Hematopoietic multipotent progenitor cell treated with erythropoietin and hydrocortisone succinate and interleukin-3 and kit ligand, for 17 days (in vitro differentiated cells): ENCODE measurements at regions not wholly inside any gene's neighbourhood (a gene's known extent, or its start where the extent isn't known, plus 50 kb on each side); places are given as distances from the start of the nearest gene placed in this dataset.

Source experiments
- DNase-seq: peaks from one replicate; pipeline ENCODE4 v3.0.0-alpha.2; 2015; ENCODE audit warnings: low spot score

DNA sequence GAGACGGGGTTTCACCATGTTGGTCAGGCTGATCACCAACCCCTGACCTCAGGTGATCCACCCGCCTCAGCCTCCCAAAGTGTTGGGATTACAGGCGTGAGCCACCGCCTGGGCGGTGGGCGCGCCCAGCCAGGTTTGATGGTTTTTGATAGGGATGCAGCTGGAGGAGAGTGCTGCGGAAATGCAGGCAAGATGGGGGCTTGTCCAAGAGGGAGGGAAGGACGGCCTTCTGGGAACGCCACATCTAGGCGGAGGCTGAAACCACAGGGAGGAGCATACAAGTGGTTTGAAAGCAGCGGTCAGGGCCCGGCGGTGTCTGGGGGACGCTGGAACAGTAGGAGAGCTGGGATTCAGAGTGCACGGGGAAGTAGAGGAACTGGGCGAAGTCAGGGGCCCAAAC, 134.6 kb downstream of the VRK1 start:
- DNase-seq: no peak

DNA sequence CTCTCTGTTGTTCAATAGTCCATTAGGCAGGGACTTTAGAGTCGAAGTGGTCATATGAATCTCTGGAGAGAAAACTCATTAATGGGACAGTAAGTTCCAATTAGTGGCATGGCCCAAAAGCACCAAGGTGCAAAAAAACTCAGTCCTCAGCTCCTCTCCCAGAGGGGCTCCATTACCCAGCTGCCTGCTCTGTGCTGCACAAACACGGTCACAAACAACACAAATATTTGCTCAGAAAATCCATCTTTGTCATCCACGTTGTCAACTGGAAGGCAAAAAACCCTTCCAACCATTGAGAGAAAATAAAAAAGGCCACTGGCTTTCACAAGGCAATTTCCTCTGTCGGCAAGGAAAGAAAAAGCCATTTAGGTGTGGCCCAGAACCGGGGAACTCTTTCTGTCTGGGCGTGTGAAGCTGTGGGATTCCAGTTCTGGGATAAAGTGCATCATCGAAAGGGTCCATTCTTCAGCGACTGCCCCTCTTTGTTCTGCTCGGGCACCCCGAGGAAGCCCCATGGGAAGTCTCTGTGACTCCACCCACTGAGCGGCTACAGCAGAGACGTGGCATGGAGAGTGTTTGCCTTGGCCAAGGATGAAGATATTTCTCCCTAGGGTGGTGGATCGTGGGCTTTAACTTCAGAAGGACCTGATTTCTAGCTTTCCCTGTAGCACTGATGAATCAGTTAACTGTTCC, 137.6 kb downstream of the VRK1 start:
- no peak for DNase-seq

DNA sequence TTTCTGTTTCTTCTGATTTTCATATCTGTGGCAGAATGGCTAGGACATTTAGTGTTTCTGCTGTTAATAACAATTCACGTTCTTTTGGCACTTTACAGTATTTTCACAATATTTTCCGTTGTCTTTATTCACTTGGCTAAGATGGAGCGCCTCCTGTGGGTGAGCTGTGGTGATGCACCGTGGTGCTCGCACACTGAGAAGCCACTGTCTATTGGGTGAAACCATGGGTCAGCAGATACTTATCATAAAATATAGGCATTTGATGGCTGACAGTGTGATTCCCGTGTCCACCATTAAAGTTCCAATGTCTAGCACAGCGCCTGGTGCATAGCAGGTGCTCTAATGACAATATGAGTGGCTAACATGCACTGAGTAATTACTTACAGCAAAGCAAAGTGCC, 141.8 kb downstream of the VRK1 start:
- DNase-seq: peak; percentile 4

DNA sequence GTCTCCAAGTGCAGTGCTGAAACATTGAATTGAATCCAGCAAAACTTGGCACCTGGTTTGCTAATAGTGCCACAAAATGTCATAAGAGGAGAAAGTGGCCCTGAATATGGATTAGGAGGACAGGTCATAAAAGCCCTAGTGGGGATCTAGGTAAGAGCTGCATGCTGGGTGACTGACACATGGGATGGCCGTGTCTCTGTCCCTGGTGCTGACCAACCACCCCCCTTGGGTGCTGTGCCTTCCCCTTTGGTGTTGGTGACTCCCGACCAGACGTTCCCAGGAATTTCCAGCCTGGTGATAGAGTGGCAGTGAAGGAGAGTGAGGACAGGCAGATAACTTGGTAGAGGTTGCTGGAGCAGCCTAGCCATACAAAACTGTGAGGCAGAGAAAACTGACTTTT, 142.8 kb downstream of the VRK1 start:
- DNase-seq: no peak

DNA sequence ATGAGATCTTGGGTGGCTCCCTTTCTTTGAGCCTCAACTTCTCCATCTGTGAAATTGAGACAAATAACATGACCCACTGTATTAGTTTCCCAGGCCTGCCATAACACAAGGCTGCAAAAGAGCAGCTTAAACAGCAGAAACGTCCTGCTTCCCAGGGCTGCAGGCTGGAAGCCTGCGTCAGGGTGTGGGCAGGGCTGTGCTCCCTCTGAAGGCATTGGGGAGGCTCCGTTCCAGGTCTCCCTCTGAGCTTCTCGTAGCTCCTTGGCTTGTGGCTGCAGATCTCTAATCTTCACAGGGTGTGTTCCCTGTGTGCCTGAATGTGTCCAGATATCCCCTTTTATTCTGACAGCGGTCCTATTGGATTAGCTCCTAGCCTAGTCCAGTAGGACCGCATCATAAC, 147.1 kb downstream of the VRK1 start:
- DNase-seq: no peak

DNA sequence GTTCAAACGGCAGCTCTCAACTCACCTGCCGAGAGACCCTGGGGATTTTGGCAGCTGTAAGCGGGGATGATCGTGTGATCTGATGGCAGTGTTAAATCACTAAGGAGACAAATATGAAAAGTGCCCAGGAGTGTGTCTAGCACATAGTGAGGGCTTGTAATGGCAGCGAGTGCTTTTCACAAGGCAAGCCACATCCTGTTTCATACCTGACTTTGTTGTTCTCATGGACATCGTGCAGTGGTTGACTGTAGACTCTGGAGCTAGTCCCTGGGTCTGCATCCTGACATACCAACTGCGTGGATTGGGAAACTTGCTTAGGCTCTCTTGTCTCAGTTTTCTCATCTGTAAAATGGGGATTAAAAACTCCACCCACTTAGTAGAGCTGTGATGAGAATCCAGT, 148.5 kb downstream of the VRK1 start:
- no peak for DNase-seq

DNA sequence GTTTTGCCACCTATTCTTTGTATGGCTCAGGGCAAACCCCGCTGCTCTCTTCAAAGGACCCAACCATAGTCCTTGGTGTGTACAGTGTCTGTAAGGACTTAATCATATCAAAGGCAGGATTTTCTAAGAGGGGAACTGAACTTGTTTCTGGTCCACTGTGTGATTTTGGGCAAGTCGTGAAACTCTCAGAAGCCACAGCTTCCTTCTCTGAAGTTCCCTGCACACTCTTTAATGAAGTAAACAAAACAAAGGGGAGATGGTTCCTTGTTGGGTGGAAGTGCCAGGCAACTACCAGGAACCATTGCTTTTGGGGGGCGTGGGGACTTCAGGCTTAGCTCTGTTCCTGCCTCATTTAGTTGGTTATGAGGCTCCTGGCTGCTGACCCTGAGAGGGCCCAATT, 152.4 kb downstream of the VRK1 start:
- no peak for DNase-seq

DNA sequence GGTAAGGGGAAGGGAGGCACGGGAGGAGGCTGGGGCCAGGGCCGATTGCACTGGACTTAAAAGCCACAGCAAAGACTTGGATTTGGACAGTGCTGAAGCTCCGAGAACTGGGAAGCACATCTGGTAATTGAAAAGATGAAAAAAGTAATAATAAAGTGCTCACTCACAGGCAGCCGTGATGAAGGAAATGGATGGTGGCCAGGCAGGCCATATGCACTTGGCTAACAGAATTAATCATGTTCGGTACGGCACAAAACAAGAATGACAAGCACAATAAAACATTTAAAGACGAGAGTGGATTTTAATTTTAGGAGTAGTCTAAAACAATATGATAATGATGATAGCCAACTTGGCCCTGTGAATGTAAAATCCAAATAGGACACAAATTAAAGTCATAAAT, 154.3 kb downstream of the VRK1 start:
- DNase-seq: no peak

DNA sequence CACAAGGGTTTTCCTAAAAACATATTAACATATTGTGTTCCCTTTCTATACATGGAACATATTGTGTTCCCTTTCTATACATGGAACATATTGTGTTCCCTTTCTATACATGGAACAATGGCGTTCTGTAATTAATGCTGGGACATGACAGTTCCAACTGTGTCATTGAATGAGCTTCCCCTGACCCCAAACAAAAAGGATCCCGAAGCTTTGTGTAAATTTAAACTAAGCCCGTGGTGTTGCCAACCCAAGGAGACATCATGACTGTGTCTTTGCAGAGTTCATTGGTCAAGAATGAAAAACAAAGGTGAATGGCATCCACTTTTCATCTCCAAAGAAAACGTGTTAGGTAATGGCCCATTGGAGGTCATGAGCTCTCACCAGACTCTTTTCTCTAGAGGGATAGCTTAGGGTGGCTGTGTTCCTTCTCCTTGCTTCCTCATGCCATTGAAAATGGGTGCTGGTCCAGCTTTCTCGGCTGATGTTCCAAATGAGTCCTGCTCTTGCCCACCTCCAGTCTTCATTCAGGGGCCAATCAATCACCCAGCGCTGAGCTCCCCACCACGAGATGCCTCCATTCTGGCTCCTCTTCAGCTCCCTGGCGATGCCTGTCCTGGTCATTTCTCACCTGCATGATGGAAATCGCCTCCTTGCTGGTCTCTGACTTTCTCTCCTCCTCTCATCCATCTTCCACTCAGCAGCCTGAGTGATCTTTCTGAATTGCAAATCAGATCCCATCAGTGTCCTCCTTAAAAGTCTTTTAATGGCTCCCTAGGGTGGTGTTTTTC, 156.1 kb downstream of the VRK1 start:
- DNase-seq: no peak

DNA sequence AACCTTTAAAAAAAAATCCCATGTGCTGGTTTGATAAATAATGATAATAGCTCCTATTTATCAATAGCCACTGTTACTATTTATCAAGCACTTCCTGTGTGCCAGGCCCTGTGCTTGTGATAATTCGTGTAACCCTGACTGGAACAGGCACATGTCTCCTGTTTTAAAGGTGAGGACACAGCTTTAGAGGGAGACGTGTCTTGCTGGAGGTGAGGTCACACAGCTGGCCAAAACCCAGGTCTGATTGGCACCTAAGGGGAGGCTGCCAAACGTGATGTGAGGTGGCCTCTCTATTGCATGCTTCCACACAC, 156.6 kb downstream of the VRK1 start:
- no peak for DNase-seq

DNA sequence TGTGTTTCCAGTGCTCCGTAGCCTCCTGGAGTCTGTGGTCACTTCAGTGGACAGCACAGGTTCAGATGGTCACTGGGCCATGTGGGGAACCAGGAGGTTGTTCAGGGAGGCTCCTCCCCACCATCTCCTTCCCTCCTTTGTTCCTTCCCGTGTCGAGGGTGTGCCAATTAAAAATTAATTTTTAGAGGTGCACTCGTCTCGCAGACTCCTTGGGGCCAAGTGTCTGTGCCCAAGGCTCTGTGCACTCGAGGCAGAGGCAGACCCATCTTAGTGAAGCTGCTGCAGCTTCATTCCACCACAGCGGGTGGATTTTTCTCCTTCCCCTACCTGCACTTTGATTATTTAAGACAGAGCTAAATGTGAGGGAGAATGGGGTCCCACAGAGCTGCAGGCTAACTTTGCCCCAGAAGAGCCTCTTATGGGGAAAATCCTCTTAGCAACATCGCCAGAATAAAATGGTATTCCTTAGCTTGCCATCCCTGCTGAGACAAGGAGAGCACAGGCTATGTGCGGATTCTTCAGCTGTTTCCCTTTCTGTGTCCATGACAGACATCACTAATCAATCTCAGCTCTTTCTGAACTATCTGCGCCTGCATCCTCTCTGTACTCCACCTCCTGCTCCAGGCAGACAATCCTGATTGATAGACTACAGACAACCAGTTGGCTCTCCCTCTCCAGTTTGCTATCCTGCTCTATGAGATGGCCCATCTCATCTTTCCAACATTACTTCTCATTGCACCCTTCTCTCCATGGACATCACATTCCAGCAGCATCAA, 159.5 kb downstream of the VRK1 start:
- no peak for DNase-seq

DNA sequence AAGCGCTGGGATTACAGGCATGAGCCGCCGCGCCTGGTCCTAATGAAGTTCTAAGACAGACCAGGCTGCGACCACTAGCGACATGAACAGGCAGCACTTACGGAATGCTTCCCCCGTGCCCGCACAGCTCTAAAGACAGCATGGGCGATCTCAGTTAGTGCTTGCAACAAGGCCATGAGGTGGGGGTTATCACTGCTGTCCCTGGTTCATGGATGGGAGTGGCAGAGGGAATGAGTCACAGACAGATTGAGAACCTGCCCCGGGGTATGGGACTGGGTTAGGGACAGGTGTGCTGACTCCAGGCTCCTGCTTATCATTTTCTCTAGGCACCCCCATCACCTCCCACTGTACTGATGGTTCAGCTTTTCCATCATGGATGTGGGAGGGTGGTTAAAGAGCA, 160.9 kb downstream of the VRK1 start:
- DNase-seq: no peak

DNA sequence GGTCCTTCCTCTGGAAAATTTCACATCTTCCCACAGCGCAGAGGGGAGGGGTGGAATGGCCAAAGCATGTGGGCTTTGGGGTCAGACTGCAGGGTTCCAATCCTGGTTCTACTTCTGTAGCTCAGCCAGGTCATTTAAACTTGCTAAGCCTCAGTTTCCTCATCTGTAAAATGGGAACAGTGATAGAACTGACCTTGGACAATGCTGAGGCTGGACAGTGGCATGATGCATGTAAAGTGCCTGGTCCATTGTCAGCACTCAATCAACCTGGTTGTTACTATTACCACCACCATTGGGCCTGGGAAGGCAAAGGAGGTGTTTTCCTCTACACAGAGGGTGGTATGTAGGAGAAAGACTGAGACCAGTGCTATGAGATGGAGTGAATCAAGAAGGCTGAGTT, 162.8 kb downstream of the VRK1 start:
- no peak for DNase-seq

DNA sequence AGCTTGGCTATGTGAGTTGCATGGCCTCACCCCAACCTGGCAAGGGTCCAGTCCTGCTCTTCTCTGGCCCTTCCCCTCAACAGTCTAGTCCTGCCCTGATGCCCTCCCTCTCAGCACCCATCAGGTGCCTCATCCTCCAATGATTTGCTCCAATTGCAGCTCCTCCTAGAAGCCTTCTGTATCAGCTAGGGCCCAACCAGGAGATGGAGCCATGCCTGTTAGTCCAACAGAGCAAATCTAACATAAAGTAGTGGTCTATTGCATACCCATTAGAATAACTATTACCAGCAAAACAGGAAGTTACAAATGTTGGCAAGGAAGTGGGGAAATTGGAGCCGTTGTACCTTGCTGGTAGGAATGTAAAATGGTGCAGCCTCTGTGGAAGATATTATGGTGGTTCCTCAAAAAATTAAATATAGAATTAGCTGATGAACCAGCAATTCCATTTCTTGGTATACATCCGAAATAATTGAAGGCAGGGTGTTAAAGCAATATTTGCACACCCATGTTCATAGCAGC, 163.5 kb downstream of the VRK1 start:
- no peak for DNase-seq

DNA sequence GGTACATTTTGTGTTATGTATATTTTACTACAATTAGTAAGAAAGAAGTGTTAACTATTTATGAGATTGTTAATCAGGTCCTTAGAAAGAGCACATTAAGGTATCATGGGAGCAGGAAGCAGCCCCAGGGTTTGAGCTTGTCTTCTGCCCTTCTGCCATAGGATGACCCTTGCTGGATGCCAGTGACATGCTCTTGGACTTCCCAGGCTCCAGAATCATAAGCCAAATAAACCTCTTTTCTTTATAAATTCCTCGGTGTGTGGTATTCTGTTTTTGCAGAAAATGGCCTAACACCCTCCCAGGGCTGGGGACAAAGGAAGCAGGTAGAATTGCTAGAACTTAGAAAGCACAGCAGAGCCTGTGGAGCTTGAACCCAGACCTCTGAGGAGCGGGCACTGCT, 164.7 kb downstream of the VRK1 start:
- no peak for DNase-seq

DNA sequence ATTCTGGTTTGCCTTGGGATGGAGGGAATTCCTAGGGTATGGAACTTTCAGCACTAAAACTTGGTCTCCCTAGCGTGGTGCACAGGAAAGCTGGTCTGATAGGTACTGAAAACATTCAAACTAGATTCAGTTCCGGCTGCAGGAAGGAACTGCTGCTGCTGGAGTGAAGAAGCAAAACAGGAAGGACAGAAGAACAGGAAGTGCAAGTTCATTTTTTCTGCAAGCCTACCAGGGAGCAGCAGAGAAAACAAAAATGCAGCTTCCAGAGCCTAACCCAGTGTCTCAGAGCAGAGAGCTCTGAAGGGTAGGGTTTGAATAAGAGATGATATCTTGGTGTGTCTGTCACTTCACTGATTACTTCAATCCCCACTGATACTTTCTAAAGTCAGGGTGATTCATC, 165.2 kb downstream of the VRK1 start:
- no peak for DNase-seq

DNA sequence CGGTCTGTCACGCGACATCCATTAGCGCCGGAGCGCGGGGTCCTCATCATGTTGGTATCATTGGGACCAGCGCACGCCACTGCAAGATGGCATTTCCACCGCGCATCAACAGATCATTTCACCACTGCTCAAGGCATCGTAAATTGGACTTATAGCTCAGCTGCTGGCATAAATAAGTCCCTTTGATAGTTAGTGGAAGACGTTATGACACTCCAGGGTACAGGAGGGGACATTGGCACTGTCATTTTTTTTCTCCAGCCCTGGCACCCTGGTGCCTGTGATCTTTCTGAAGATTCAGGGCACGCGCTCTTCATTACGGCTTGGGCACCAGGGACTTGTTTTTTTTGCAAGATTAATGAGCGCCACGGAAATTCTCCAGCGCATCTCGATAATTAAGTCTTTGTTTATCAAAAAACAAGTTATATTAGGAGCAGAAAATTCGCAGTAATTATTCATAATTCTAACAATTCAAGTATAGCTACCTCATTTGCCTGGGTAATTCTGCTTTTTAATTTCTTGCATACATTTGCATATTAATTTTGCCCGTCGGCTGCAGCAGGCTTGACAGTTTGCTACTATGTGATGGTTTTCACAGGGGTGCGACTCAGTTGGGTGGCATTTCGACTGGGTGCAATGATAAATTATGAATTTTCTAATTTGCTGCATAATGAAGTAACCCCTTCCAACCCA, 167.7 kb downstream of the VRK1 start:
- no peak for DNase-seq

DNA sequence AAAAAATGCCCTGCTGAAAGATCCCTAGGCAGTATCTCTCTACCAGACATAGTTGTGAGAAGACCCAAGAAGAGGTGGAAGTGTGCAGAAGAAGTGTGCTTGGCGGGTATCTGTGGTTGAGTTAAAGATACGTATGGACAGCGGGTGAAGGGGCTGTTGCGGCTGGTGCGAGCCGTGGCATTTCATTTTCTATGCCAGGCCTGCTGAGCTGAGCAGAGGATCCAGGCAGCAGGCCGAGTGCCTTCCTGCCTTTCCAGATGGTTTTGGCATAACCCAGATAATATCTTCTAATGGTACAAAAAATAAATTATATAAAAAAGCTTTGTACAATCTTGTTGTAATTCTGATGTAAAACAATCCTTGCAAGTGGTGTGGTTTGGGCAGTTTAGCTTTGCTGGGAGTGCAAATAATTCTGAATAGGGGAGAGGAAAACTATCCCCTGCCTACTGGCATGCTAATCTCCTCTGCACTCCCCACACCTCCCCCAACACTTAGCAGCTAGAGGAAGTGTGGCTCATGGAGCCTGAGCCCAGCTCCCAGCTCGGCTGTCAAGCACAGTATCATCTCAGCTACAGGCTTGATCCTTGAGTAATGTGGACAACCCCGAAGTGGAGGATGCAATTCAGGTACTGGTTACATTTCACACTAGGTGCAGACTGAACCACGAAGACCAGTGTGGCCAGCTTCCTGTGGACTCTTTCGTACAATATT, 168.9 kb downstream of the VRK1 start:
- no peak for DNase-seq

DNA sequence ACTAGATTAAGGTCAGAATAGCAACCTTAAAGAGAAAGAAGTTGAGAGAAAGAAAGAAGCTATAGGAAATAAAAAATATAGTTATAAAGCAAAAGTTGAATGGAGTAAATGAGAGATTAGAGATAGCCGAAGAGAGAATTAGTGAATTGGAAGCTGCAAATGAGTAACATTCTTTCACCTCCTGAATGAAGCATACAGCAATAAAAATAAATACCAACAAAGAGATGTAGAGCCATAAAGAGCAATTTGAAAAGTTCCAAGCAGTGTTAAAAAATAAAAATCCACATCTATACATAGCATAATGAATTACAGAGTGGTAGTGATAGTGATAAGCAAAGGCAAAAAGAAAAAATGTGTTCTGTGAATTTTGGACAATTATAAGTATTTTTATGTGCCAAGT, 177.9 kb downstream of the VRK1 start:
- no peak for DNase-seq

DNA sequence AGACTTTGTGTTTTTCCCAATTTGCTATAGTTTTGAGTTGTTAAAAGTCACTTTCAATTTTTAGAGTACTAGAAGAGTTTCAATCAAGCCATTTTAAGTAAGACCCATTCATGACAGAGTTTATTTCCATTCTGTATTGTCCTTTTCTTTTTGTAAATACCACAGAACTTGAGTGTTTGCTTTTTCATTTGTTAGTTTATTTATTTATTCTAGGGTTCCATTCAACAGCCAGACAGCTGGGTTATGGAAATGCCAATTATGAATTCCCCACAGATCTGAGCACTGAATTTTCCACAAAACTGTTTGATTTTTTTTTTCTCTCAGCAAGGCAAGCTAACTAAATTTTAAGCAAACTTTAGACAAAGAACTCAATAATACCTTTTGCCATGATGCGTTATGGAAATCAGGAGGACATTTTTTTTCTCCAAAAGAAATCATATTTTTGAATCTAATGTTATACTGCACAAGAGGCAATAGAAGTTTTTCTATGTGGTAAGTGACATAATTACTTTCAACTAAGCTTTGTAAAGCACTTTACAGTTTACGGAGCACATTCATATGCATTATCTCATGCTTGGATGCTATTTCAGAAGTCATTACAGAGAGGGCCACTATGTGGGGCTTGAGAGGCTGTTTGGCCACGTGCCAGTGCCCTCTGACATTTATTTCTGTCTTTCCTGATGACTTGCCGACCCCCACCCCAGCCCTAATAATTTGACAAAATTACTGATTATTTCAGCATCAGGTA, 181.5 kb downstream of the VRK1 start:
- no peak for DNase-seq

DNA sequence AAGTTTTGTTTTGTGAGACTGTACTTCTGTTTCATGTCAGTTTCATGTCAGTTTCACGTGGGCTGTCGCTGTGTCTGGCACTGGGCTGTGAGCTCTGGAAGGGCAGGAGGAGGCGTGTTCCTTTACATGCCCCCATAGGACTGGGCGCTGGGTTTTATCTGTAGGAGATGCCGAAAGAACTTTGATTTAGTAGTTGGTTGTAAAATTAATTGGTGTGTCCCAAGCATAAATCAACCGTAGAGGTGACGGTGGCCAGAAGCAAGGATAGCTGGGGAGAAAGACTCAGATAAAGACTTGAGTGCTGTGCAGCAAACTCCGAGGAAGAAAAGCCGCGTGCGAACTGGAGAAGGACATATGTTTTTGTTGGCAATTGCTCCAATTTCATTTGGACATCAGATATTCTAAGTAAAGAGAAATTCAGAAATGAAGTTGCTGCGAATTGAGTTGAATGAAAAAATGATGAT, 182.5 kb downstream of the VRK1 start:
- no peak for DNase-seq
